HL-60 (cell line): ENCODE measurements at regions not wholly inside any gene's neighbourhood (a gene's known extent, or its start where the extent isn't known, plus 50 kb on each side); places are given as distances from the start of the nearest gene placed in this dataset.
"Not testable (repeated sequence)": the region's sequence is repeated elsewhere in the genome, so short reads cannot be mapped to it uniquely, and the experiment has no call there.

Experiments
- DNase-seq, 2 experiments: peaks; one replicate each; pipeline ENCODE4 v3.0.0-alpha.2; 2010 to 2020; ENCODE audit warnings: low read depth in 1 of 2, low spot score in 1 of 2
- H3K27ac ChIP-seq: fragments of 250-450 bp; sonication (Bioruptor Pico); replicated peaks from 2 replicates; pipeline ENCODE4 v1.5.1; 2020; ENCODE audit warnings: mild to moderate bottlenecking, moderate library complexity
- H3K27me3 ChIP-seq: fragments of 250-450 bp; sonication (Bioruptor Pico); 2 replicates; pipeline ENCODE4 v1.5.1; 2021; ENCODE audit warnings: mild to moderate bottlenecking, moderate library complexity; ENCODE audit not compliant: insufficient read depth, poor library complexity, severe bottlenecking
- H3K4me3 ChIP-seq: replicated peaks from 2 replicates; pipeline ENCODE4 v1.5.1; 2011; ENCODE audit warnings: mild to moderate bottlenecking, control low read depth, low read length; ENCODE audit not compliant: insufficient read depth
- CTCF ChIP-seq: IDR thresholded peaks from one replicate; pipeline ENCODE4 v1.5.1; 2011; ENCODE audit warnings: low read length, control low read depth, inconsistent platforms; ENCODE audit not compliant: insufficient read depth
- GABPA ChIP-seq: IDR thresholded peaks from 2 replicates; pipeline ENCODE4 v1.6.1; 2012; ENCODE audit warnings: low read depth
- POLR2AphosphoS5 ChIP-seq: IDR thresholded peaks from 2 replicates; pipeline ENCODE4 v1.6.1; 2012; ENCODE audit warnings: low read depth
- REST ChIP-seq: IDR thresholded peaks from 2 replicates; pipeline ENCODE4 v1.6.1; 2012; ENCODE audit warnings: low read depth; ENCODE audit not compliant: insufficient replicate concordance
- SPI1 ChIP-seq: IDR thresholded peaks from 2 replicates; pipeline ENCODE4 v1.6.1; 2012; ENCODE audit warnings: low read depth, mild to moderate bottlenecking, borderline replicate concordance

DNA sequence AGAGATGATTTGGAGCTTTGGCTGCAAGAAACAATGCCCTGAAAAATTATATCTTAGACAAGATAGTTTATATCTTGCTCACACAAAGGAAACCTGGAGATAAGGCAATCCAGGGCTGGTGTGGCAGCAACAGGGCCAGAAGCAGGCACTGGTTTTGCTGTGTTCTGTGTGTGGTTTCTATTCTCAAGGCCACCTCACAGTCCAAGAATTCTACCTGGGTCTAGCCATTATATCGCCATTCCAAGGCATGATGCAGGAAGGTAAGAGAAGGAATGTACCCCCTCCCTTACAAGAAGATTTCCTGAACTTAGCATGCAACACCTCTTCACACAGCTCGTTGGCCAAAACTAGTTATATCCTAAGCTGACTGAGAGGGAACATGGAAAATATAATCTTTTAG, 74.5 kb upstream of the MEGF10 start:
- Histone ChIP-seq H3K27me3 (no peaks in the 10 kb centered on the region), H3K4me3 (no peak overlapping the region), H3K27ac (no peak overlapping the region)
- TF ChIP-seq GABPA, result no peak
- TF ChIP-seq REST, result no peak
- TF ChIP-seq SPI1, result no peak
- no peak for TF ChIP-seq CTCF
- no peak for TF ChIP-seq POLR2AphosphoS5
- no peak for DNase-seq

- DNase-seq, result no peak
- no peak overlapping the region for H3K27ac ChIP-seq
- TF ChIP-seq CTCF, result no peak
- no peak for TF ChIP-seq POLR2AphosphoS5
- TF ChIP-seq SPI1, result no peak
- TF ChIP-seq GABPA, result no peak
- no peak for TF ChIP-seq REST
- no peak overlapping the region for H3K4me3 ChIP-seq
- H3K27me3 ChIP-seq, result no peaks in the 10 kb centered on the region
These were observed 73.5 kb upstream of the MEGF10 start for GRCh38 chr5:127216898-127217675.

GRCh38 chr5:127221936-127222335, 68.7 kb upstream of the MEGF10 start:
- not testable (repeated sequence) for H3K27me3 ChIP-seq, H3K4me3 ChIP-seq, H3K27ac ChIP-seq
- peak; percentile 6; the same call in 1 of the 2 replicates for TF ChIP-seq SPI1
- peak in 1 of 2 experiments; percentile 3 for DNase-seq

- not testable (repeated sequence) for DNase-seq, H3K27ac ChIP-seq, H3K4me3 ChIP-seq, H3K27me3 ChIP-seq
These were observed 67.9 kb upstream of the MEGF10 start for GRCh38 chr5:127222571-127223156.
